ENCODE measurements at regions not wholly inside any gene's neighbourhood (a gene's known extent, or its start where the extent isn't known, plus 50 kb on each side); places are given as distances from the start of the nearest gene placed in this dataset.

- H2AFZ ChIP-seq (ENCODE audit: insufficient read depth, low read depth, low read length, poor library complexity, severe bottlenecking): no peak overlapping the region
- intact Hi-C loops (cut with micrococcal nuclease): no loop called here
- H4K20me1 ChIP-seq (ENCODE audit: insufficient read depth, low read length): no peaks in the 10 kb centered on the region
- no peaks in the 10 kb centered on the region for H3K27me3 ChIP-seq (ENCODE audit: control insufficient read depth in 2 of 2, insufficient read depth in 2 of 2, low read length in 2 of 2)
- peaks cover 32 to 46% of the 10 kb centered on the region in 2 donors for H3K4me1 ChIP-seq (ENCODE audit: control insufficient read depth in 1 of 2, insufficient read depth in 2 of 2, low read length in 2 of 2)
- no peaks in the 10 kb centered on the region for H3K79me2 ChIP-seq (ENCODE audit: insufficient read depth, low read length)
- Mint-ChIP-seq H3K4me3 (no peak overlapping the region), H3K27me3 (ENCODE audit: low read depth in 3 of 3) (peaks cover 0 to 1% (median 0%) of the 10 kb centered on the region in 3 donors), H3K36me3 (no peaks in the 10 kb centered on the region), H3K4me1 (peaks cover 15% of the 10 kb centered on the region), H3K27ac (no peak overlapping the region), H3K9me3 (peaks cover 0 to 3% (median 0%) of the 10 kb centered on the region in 7 donors)
- H3K9ac ChIP-seq (ENCODE audit: insufficient read depth, low read length, poor library complexity, severe bottlenecking): peak overlapping the region; percentile 17
- no peak for TF ChIP-seq CTCF (IDR thresholded peaks at IDR 0.05)
- peak overlapping the region in 2 of 3 experiments; percentile 10 to 59 for H3K4me3 ChIP-seq (replicated peaks in 1 of 3; ENCODE audit: low read depth in 2 of 3, low read length in 3 of 3)
- no peaks in the 10 kb centered on the region for H3K36me3 ChIP-seq (replicated peaks in 1 of 2; ENCODE audit: control insufficient read depth in 1 of 2, insufficient read depth in 2 of 2, low read length in 2 of 2)
- no peaks in the 10 kb centered on the region for H3K9me3 ChIP-seq (replicated peaks in 1 of 2; ENCODE audit: control insufficient read depth in 1 of 2, insufficient read depth in 1 of 2, low read length in 2 of 2)
- DNase-seq: peak; percentile 39 to 66 (median 39)
- H3K27ac ChIP-seq (ENCODE audit: low read depth in 1 of 2, low read length in 2 of 2): peak overlapping the region; percentile 40 to 85
- WGBS (ENCODE audit: insufficient coverage): 0% methylated on average over 2 of the region's 2 CpGs
- peak overlapping the region; percentile 66 for H3K4me2 ChIP-seq (replicated peaks; ENCODE audit: extremely low read depth, low read length, poor library complexity, severe bottlenecking)
Measured at GRCh38 chr2:7866825-7867224, 815.0 kb upstream of the ID2 start.

- peak overlapping the region; percentile 66 for H3K4me2 ChIP-seq (replicated peaks; ENCODE audit: extremely low read depth, low read length, poor library complexity, severe bottlenecking)
- H3K27me3 Mint-ChIP-seq (ENCODE audit: low read depth in 3 of 3): peaks cover 0 to 1% (median 0%) of the 10 kb centered on the region in 3 donors
- no peak overlapping the region for H3K27ac Mint-ChIP-seq
- H3K36me3 ChIP-seq (replicated peaks in 1 of 2; ENCODE audit: control insufficient read depth in 1 of 2, insufficient read depth in 2 of 2, low read length in 2 of 2): no peaks in the 10 kb centered on the region
- H3K27ac ChIP-seq (ENCODE audit: low read depth in 1 of 2, low read length in 2 of 2): peak overlapping the region in 1 of 2 donors; percentile 85
- H2AFZ ChIP-seq (ENCODE audit: insufficient read depth, low read depth, low read length, poor library complexity, severe bottlenecking): no peak overlapping the region
- H3K27me3 ChIP-seq (ENCODE audit: control insufficient read depth in 2 of 2, insufficient read depth in 2 of 2, low read length in 2 of 2): no peaks in the 10 kb centered on the region
- peak overlapping the region in 1 of 3 experiments; percentile 59 for H3K4me3 ChIP-seq (replicated peaks in 1 of 3; ENCODE audit: low read depth in 2 of 3, low read length in 3 of 3)
- H3K79me2 ChIP-seq (ENCODE audit: insufficient read depth, low read length): no peaks in the 10 kb centered on the region
- H3K4me1 ChIP-seq (ENCODE audit: control insufficient read depth in 1 of 2, insufficient read depth in 2 of 2, low read length in 2 of 2): peaks cover 34 to 51% of the 10 kb centered on the region in 2 donors
- DNase-seq: peak; percentile 79 to 86 (median 83)
- no CpG with 5 or more reads among the region's 2 CpGs for WGBS (ENCODE audit: insufficient coverage)
- no peak for TF ChIP-seq CTCF (IDR thresholded peaks at IDR 0.05)
- H3K9me3 Mint-ChIP-seq: peaks cover 0 to 3% (median 0%) of the 10 kb centered on the region in 7 donors
- H3K4me1 Mint-ChIP-seq: peaks cover 15% of the 10 kb centered on the region
- no peak overlapping the region for H3K4me3 Mint-ChIP-seq
- no peak overlapping the region for H3K9ac ChIP-seq (ENCODE audit: insufficient read depth, low read length, poor library complexity, severe bottlenecking)
- H3K36me3 Mint-ChIP-seq: no peaks in the 10 kb centered on the region
- intact Hi-C loops (cut with micrococcal nuclease): no loop called here
- no peaks in the 10 kb centered on the region for H3K9me3 ChIP-seq (replicated peaks in 1 of 2; ENCODE audit: control insufficient read depth in 1 of 2, insufficient read depth in 1 of 2, low read length in 2 of 2)
- no peaks in the 10 kb centered on the region for H4K20me1 ChIP-seq (ENCODE audit: insufficient read depth, low read length)
Measured at GRCh38 chr2:7867867-7868266, 814.0 kb upstream of the ID2 start.

Measured in CD14-positive monocyte (primary cell).